Upper lobe of right lung (tissue), 1 donor: ENCODE measurements at regions not wholly inside any gene's neighbourhood (a gene's known extent, or its start where the extent isn't known, plus 50 kb on each side); places are given as distances from the start of the nearest gene placed in this dataset.

ENCODE experiments used
- ATAC-seq: fragments of 200-7000 bp; cut with Tn5 transposase; one replicate; pipeline ENCODE4 v1.9.1; 2020; ENCODE audit warnings: mild to moderate bottlenecking, moderate library complexity
- DNase-seq: peaks from one replicate; pipeline ENCODE4 v3.0.0-alpha.2; 2020
- H3K27ac ChIP-seq: fragments of 200-600 bp; one replicate; pipeline ENCODE4 v1.8.0; 2022
- H3K27me3 ChIP-seq: fragments of 200-600 bp; one replicate; pipeline ENCODE4 v1.8.0; 2022; ENCODE audit warnings: mild to moderate bottlenecking
- H3K36me3 ChIP-seq: fragments of 200-600 bp; one replicate; pipeline ENCODE4 v1.8.0; 2022
- H3K4me1 ChIP-seq: fragments of 200-600 bp; one replicate; pipeline ENCODE4 v1.8.0; 2022
- H3K4me3 ChIP-seq: fragments of 200-600 bp; one replicate; pipeline ENCODE4 v1.8.0; 2022; ENCODE audit warnings: mild to moderate bottlenecking
- H3K9me3 ChIP-seq: fragments of 200-600 bp; one replicate; pipeline ENCODE4 v1.8.0; 2022
- CTCF ChIP-seq: fragments of 200-600 bp; IDR thresholded peaks from one replicate; pipeline ENCODE4 v1.8.0; 2022; ENCODE audit warnings: antibody characterized with exemption
- intact Hi-C: fragments of 100-400 bp; cut with DNase I; formaldehyde crosslinking; loops from one replicate; pipeline ENCODE4 v1.11.0; 2022
- donor health status: DM: no; HTN: yes; CAD: no; lungs with severe emphysema.

GRCh38 chr4:103786593-103786992, 66.8 kb upstream of the TACR3 start:
- Histone ChIP-seq H3K36me3 (no peaks in the 10 kb centered on the region), H3K27me3 (no peaks in the 10 kb centered on the region), H3K4me1 (no peaks in the 10 kb centered on the region), H3K27ac (no peak overlapping the region), H3K9me3 (no peaks in the 10 kb centered on the region), H3K4me3 (no peak overlapping the region)
- no peak for TF ChIP-seq CTCF
- ATAC-seq (no peak), DNase-seq (no peak)
- intact Hi-C loops, result no loop called here

GRCh38 chr4:103786014-103786413, 66.2 kb upstream of the TACR3 start:
- peak; percentile 36 for TF ChIP-seq CTCF
- ATAC-seq (peak; percentile 56), DNase-seq (no peak)
- Histone ChIP-seq H3K27ac (no peak overlapping the region), H3K36me3 (no peaks in the 10 kb centered on the region), H3K4me1 (no peaks in the 10 kb centered on the region), H3K27me3 (no peaks in the 10 kb centered on the region), H3K9me3 (no peaks in the 10 kb centered on the region), H3K4me3 (no peak overlapping the region)
- intact Hi-C loops, result no loop called here

GRCh38 chr4:103778221-103778620, 58.4 kb upstream of the TACR3 start:
- H3K9me3 ChIP-seq, result no peaks in the 10 kb centered on the region
- no peak for ATAC-seq
- no peak overlapping the region for H3K27ac ChIP-seq
- no peak overlapping the region for H3K4me3 ChIP-seq
- intact Hi-C loops, result no loop called here
- no peaks in the 10 kb centered on the region for H3K36me3 ChIP-seq
- TF ChIP-seq CTCF, result no peak
- no peaks in the 10 kb centered on the region for H3K27me3 ChIP-seq
- H3K4me1 ChIP-seq, result no peaks in the 10 kb centered on the region
- DNase-seq, result no peak

GRCh38 chr4:103774326-103774825, 54.6 kb upstream of the TACR3 start:
- no peak for DNase-seq
- H3K27me3 ChIP-seq, result no peaks in the 10 kb centered on the region
- intact Hi-C loops, result no loop called here
- H3K9me3 ChIP-seq, result no peaks in the 10 kb centered on the region
- TF ChIP-seq CTCF, result no peak
- no peak overlapping the region for H3K27ac ChIP-seq
- no peak overlapping the region for H3K4me3 ChIP-seq
- no peak for ATAC-seq
- no peaks in the 10 kb centered on the region for H3K4me1 ChIP-seq
- H3K36me3 ChIP-seq, result no peaks in the 10 kb centered on the region

GRCh38 chr4:103773691-103774231, 54.0 kb upstream of the TACR3 start:
- no peaks in the 10 kb centered on the region for H3K36me3 ChIP-seq
- H3K27ac ChIP-seq, result no peak overlapping the region
- H3K4me1 ChIP-seq, result no peaks in the 10 kb centered on the region
- ATAC-seq, result no peak
- TF ChIP-seq CTCF, result no peak
- no peak for DNase-seq
- H3K27me3 ChIP-seq, result no peaks in the 10 kb centered on the region
- no peak overlapping the region for H3K4me3 ChIP-seq
- H3K9me3 ChIP-seq, result no peaks in the 10 kb centered on the region
- intact Hi-C loops, result no loop called here
